ENCODE measurements at regions not wholly inside any gene's neighbourhood (a gene's known extent, or its start where the extent isn't known, plus 50 kb on each side); places are given as distances from the start of the nearest gene placed in this dataset.

GRCh38 chr4:124964251-124964650 is 251.7 kb upstream of the ANKRD50 start:
- no peak for TF ChIP-seq ZNF274 (IDR thresholded peaks at IDR 0.05; ENCODE audit: low read depth, low read length)
- TF ChIP-seq SUZ12 (IDR thresholded peaks at IDR 0.05; ENCODE audit: extremely low read depth, insufficient read depth, insufficient read length) = no peak

Data from NT2/D1 (cell line).